Keratinocyte (primary cell): ENCODE measurements at regions not wholly inside any gene's neighbourhood (a gene's known extent, or its start where the extent isn't known, plus 50 kb on each side); places are given as distances from the start of the nearest gene placed in this dataset.

Source experiments
- EZH2 ChIP-seq: IDR thresholded peaks from one replicate; pipeline ENCODE4 v1.6.1; 2012; ENCODE audit warnings: inconsistent platforms, mild to moderate bottlenecking, low read length, moderate library complexity
- TF ChIP-seq, protein P1 (sequence below), 3 experiments: IDR thresholded peaks in 1 of 3; conservative IDR thresholded peaks in 1 of 3; optimal IDR thresholded peaks in 1 of 3; 2 replicates in 2 of 3; 3 replicates in 1 of 3; pipeline versions ENCODE3 to v1.5.1; 2011; ENCODE audit warnings: low read length in 3 of 3, mild to moderate bottlenecking in 3 of 3, moderate library complexity in 2 of 3, control low read depth in 1 of 3, inconsistent platforms in 1 of 3; ENCODE audit not compliant: insufficient read depth in 2 of 3; ENCODE audit errors: extremely low read depth in 1 of 3

DNA sequence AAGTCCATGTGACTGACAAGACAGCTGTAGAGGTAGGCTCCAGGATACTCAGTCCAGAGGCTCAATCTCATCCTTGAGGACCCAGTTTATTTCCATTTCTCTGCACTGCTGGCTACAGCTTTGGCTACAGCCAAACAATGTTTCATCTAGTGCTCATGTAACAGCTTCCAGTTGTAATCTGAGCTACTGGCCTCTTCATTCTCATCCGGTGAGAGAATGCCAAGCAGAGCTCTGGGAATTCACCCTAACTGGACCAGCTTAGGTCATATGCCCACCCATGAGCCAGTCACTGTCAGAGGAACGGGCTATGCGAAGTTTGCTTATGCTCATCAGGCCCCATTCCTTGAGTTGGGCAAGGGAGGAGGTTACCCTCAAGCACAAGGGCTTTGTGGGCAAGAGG is 192.9 kb downstream of the EVX1 start:
- TF ChIP-seq, protein P1, sequence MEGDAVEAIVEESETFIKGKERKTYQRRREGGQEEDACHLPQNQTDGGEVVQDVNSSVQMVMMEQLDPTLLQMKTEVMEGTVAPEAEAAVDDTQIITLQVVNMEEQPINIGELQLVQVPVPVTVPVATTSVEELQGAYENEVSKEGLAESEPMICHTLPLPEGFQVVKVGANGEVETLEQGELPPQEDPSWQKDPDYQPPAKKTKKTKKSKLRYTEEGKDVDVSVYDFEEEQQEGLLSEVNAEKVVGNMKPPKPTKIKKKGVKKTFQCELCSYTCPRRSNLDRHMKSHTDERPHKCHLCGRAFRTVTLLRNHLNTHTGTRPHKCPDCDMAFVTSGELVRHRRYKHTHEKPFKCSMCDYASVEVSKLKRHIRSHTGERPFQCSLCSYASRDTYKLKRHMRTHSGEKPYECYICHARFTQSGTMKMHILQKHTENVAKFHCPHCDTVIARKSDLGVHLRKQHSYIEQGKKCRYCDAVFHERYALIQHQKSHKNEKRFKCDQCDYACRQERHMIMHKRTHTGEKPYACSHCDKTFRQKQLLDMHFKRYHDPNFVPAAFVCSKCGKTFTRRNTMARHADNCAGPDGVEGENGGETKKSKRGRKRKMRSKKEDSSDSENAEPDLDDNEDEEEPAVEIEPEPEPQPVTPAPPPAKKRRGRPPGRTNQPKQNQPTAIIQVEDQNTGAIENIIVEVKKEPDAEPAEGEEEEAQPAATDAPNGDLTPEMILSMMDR (optimal IDR thresholded peaks at IDR 0.05 in 1 of 3, IDR thresholded peaks at IDR 0.05 in 1 of 3, conservative IDR thresholded peaks at IDR 0.05 in 1 of 3; ENCODE audit: extremely low read depth in 1 of 3, insufficient read depth in 2 of 3, low read length in 3 of 3) = no peak
- no peak for TF ChIP-seq EZH2
